K562 (cell line): ENCODE measurements at regions not wholly inside any gene's neighbourhood (a gene's known extent, or its start where the extent isn't known, plus 50 kb on each side); places are given as distances from the start of the nearest gene placed in this dataset.

ENCODE experiments used
- ATAC-seq: fragments of 200-7000 bp; cut with Tn5 transposase; 3 replicates; pipeline ENCODE4 v1.9.1; 2020; ENCODE audit warnings: moderate library complexity
- BruUV-seq: library from RNA; stranded (reverse); fragments of 400-500 nt; replicated peaks from 2 replicates; lab custom pipeline; 2021; lab: Mats Ljungman, UMichigan
- CTCF ChIA-PET: fragments of 300-600 bp; formaldehyde crosslinking; extraction: SDS; loops from one replicate; lab custom pipeline; 2021; ENCODE audit warnings: low intra/inter-chr PET ratio; lab: Yijun Ruan, JAX
- POLR2A ChIA-PET: fragments of 300-600, 350-650 bp; sonication (Branson Sonifier 250); formaldehyde crosslinking; extraction: SDS; loops from one replicate; lab custom pipeline; 2021; ENCODE audit warnings: antibody characterized with exemption, inconsistent platforms; lab: Yijun Ruan, JAX
- DNase-seq, 4 experiments: peaks; one replicate each; pipeline versions ENCODE4 v3.0.0 to v3.0.0-alpha.2; 2011 to 2018; ENCODE audit warnings: low spot score in 3 of 4, mixed read lengths in 3 of 4; ENCODE audit errors: extremely low read depth in 1 of 4
- FAIRE-seq: peaks from 2 replicates; lab custom pipeline; 2011; peaks lifted over from hg19 to GRCh38; lab: Jason Lieb, UNC
- H2AFZ ChIP-seq: 2 replicates; pipeline ENCODE4 v1.6.0; 2011; ENCODE audit warnings: low read depth, low read length, control low read depth, inconsistent platforms
- H3K27ac ChIP-seq: fragments of 200-600 bp; 3 replicates; pipeline ENCODE4 v1.8.0; 2011; ENCODE audit warnings: low read depth, mild to moderate bottlenecking, control low read depth, inconsistent platforms, low read length, moderate library complexity, mixed read lengths; ENCODE audit errors: extremely low read depth
- H3K27me3 ChIP-seq, 2 experiments: fragments of 300-600 bp in 1 of 2; 2 replicates in 1 of 2; 3 replicates in 1 of 2; pipeline versions ENCODE4 v1.6.0 to v1.8.0; 2011; ENCODE audit warnings: inconsistent platforms in 2 of 2, low read length in 2 of 2, mild to moderate bottlenecking in 1 of 2, mixed read lengths in 1 of 2, moderate library complexity in 1 of 2; ENCODE audit not compliant: control insufficient read depth in 2 of 2, insufficient read depth in 2 of 2
- H3K36me3 ChIP-seq: fragments of 300-600 bp; 3 replicates; pipeline ENCODE4 v1.8.0; 2011; ENCODE audit warnings: mild to moderate bottlenecking, low read length, inconsistent platforms; ENCODE audit not compliant: control insufficient read depth, insufficient read depth
- H3K4me1 ChIP-seq, 2 experiments: fragments of 200-600 bp in 1 of 2; replicated peaks in 1 of 2; 2 replicates in 1 of 2; 3 replicates in 1 of 2; pipeline versions ENCODE4 v1.5.1 to v1.8.0; 2011; ENCODE audit warnings: inconsistent platforms in 2 of 2, low read length in 2 of 2, mild to moderate bottlenecking in 1 of 2, mixed read lengths in 1 of 2, moderate library complexity in 1 of 2; ENCODE audit not compliant: control insufficient read depth in 2 of 2, insufficient read depth in 2 of 2
- H3K4me2 ChIP-seq: 2 replicates; pipeline ENCODE4 v1.6.1; 2011; ENCODE audit warnings: low read length, control low read depth, inconsistent platforms, mixed read lengths; ENCODE audit not compliant: insufficient read depth
- H3K4me3 ChIP-seq: fragments of 200-600 bp; sonication (generic), shearing (Covaris generic); 2 replicates; pipeline ENCODE4 v1.5.1; 2016; ENCODE audit warnings: control low read depth, inconsistent platforms
- H3K79me2 ChIP-seq: fragments of 200-600 bp; 3 replicates; pipeline ENCODE4 v1.8.0; 2011; ENCODE audit warnings: low read length, inconsistent platforms; ENCODE audit not compliant: control insufficient read depth, insufficient read depth
- H3K9ac ChIP-seq, 2 experiments: 2 replicates each; pipeline versions ENCODE4 v1.6.0 to v1.6.1; 2011; ENCODE audit warnings: low read depth in 2 of 2, low read length in 2 of 2, control low read depth in 1 of 2, inconsistent platforms in 1 of 2, mild to moderate bottlenecking in 1 of 2, mixed read lengths in 1 of 2; ENCODE audit not compliant: insufficient read depth in 1 of 2
- H3K9me1 ChIP-seq: one replicate; pipeline ENCODE4 v1.6.0; 2011; ENCODE audit warnings: inconsistent platforms, mild to moderate bottlenecking, low read length, moderate library complexity; ENCODE audit not compliant: control insufficient read depth, insufficient read depth
- H3K9me3 ChIP-seq: replicated peaks from 2 replicates; pipeline ENCODE4 v1.5.1; 2011; ENCODE audit warnings: low read depth, low read length, inconsistent platforms; ENCODE audit not compliant: control insufficient read depth, insufficient read depth
- H4K20me1 ChIP-seq: replicated peaks from 2 replicates; pipeline ENCODE4 v1.6.1; 2011; ENCODE audit warnings: low read length, inconsistent platforms, mixed read lengths; ENCODE audit not compliant: control insufficient read depth, insufficient read depth
- ATF7 ChIP-seq: fragments of 450-650 bp; IDR thresholded peaks from 2 replicates; pipeline ENCODE4 v1.7.1; 2014; ENCODE audit warnings: mild to moderate bottlenecking, moderate library complexity
- HMG20A ChIP-seq: fragments of 450-650 bp; formaldehyde crosslinking; conservative IDR thresholded peaks from 2 replicates; pipeline ENCODE4 v1.4.0; 2020; ENCODE audit warnings: mild to moderate bottlenecking, mixed read lengths
- KDM4B ChIP-seq, 2 experiments: fragments of 450-650 bp in 1 of 2; sonication (generic) in 1 of 2; IDR thresholded peaks; 2 replicates each; pipeline ENCODE4 v1.6.1; 2016 to 2017; ENCODE audit warnings: borderline replicate concordance in 2 of 2, antibody characterized with exemption in 1 of 2, low read depth in 1 of 2, mild to moderate bottlenecking in 1 of 2
- NCOA2 ChIP-seq, 2 experiments: fragments of 450-650 bp; IDR thresholded peaks; 2 replicates each; pipeline ENCODE4 v1.6.1; 2018; ENCODE audit warnings: mild to moderate bottlenecking in 2 of 2, moderate library complexity in 1 of 2; ENCODE audit not compliant: partially characterized antibody in 2 of 2
- PCBP2 ChIP-seq: fragments of 200-400 bp; formaldehyde crosslinking; IDR thresholded peaks from 2 replicates; pipeline ENCODE4 v1.6.1; 2018; ENCODE audit warnings: low read length, low read depth, mild to moderate bottlenecking, moderate library complexity; ENCODE audit not compliant: poor library complexity, severe bottlenecking
- WGBS: fragments of 100-300 bp; shearing (Covaris generic); methylation state at CpG from one replicate; pipeline ENCODE4 v1.1.6; 2016; ENCODE audit warnings: low coverage, mixed read lengths; ENCODE audit not compliant: insufficient coverage; ENCODE audit errors: missing lambda C conversion rate; 5-methylcytosine and 5-hydroxymethylcytosine counted together
- in situ Hi-C: fragments of 300-500 bp; cut with MboI; formaldehyde crosslinking; loops from 4 replicates; pipeline ENCODE4 v1.15.0; 2018; ENCODE audit warnings: inconsistent platforms, mixed read lengths
- intact Hi-C: fragments of 100-400 bp; cut with micrococcal nuclease; formaldehyde crosslinking; loops from 2 replicates; pipeline ENCODE4 v1.14.2; 2022
- TF ChIP-seq, protein P1 (sequence below): fragments of 450-650 bp; IDR thresholded peaks from 2 replicates; pipeline ENCODE4 v1.6.1; 2018; ENCODE audit not compliant: partially characterized antibody
- TF ChIP-seq, protein P2 (sequence below): sonication (generic); formaldehyde crosslinking; IDR thresholded peaks from 2 replicates; pipeline ENCODE4 v1.8.0; 2022; ENCODE audit warnings: mild to moderate bottlenecking, missing genetic modification reagents, borderline replicate concordance
- TF ChIP-seq, protein P3 (sequence below): IDR thresholded peaks from 2 replicates; pipeline ENCODE4 v1.6.1; 2011; ENCODE audit not compliant: insufficient read length; ENCODE audit errors: extremely low read depth
- TF ChIP-seq, protein P4 (sequence below): fragments of 450-650 bp; formaldehyde crosslinking; IDR thresholded peaks from 2 replicates; pipeline ENCODE4 v1.4.0; 2020; ENCODE audit warnings: mild to moderate bottlenecking, moderate library complexity
- TF ChIP-seq, protein P5 (sequence below): fragments of 450-650 bp; IDR thresholded peaks from 2 replicates; pipeline ENCODE4 v1.7.0; 2016; ENCODE audit warnings: borderline replicate concordance

DNA sequence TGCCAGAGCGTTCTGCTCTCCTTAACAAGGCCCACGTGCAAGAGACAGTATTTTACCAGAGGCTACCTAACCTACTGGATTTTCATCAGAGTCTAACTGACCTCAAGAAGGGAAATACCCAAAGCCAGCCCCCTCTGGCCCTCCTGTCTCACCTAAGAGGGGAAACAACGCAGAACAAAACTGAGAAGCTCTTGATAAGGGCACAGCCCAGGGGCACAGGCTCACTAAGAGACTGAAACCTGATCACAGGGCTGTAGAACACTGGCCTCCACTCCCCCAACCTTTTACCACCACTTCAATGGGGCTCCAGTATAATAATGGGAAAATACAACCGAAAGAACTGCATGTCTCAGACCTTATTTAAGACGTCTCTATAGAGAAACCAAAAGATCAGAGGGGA is 449.5 kb upstream of the CAMK1G start (continued):
- TF ChIP-seq, protein P1, sequence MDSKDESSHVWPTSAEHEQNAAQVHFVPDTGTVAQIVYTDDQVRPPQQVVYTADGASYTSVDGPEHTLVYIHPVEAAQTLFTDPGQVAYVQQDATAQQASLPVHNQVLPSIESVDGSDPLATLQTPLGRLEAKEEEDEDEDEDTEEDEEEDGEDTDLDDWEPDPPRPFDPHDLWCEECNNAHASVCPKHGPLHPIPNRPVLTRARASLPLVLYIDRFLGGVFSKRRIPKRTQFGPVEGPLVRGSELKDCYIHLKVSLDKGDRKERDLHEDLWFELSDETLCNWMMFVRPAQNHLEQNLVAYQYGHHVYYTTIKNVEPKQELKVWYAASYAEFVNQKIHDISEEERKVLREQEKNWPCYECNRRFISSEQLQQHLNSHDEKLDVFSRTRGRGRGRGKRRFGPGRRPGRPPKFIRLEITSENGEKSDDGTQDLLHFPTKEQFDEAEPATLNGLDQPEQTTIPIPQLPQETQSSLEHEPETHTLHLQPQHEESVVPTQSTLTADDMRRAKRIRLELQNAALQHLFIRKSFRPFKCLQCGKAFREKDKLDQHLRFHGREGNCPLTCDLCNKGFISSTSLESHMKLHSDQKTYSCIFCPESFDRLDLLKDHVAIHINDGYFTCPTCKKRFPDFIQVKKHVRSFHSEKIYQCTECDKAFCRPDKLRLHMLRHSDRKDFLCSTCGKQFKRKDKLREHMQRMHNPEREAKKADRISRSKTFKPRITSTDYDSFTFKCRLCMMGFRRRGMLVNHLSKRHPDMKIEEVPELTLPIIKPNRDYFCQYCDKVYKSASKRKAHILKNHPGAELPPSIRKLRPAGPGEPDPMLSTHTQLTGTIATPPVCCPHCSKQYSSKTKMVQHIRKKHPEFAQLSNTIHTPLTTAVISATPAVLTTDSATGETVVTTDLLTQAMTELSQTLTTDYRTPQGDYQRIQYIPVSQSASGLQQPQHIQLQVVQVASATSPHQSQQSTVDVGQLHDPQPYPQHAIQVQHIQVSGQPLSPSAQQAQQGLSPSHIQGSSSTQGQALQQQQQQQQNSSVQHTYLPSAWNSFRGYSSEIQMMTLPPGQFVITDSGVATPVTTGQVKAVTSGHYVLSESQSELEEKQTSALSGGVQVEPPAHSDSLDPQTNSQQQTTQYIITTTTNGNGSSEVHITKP, result no peak

DNA sequence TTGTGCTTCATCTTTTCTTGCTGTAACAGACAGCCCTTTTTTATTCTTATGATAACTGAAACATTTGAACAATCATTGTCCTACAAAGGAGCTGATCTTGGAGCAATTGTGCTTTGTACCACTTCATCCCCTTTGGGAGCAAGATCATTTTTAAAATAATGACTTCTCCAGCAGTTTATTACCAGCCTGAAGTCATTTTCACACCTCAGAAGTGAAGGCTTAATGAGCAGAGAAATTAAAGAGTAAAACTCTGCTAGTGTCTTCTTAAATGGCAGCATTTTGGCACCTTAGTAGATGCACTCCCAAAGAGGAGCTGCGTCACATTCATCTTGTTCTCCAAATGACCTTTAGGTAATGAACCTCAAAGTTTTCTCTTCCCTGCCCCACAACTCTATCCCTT is 439.6 kb upstream of the CAMK1G start:
- FAIRE-seq, result no peak
- TF ChIP-seq, protein P2, sequence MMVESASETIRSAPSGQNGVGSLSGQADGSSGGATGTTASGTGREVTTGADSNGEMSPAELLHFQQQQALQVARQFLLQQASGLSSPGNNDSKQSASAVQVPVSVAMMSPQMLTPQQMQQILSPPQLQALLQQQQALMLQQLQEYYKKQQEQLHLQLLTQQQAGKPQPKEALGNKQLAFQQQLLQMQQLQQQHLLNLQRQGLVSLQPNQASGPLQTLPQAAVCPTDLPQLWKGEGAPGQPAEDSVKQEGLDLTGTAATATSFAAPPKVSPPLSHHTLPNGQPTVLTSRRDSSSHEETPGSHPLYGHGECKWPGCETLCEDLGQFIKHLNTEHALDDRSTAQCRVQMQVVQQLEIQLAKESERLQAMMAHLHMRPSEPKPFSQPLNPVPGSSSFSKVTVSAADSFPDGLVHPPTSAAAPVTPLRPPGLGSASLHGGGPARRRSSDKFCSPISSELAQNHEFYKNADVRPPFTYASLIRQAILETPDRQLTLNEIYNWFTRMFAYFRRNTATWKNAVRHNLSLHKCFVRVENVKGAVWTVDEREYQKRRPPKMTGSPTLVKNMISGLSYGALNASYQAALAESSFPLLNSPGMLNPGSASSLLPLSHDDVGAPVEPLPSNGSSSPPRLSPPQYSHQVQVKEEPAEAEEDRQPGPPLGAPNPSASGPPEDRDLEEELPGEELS (CRISPR knock-in tag), result no peak
- TF ChIP-seq, protein P3, sequence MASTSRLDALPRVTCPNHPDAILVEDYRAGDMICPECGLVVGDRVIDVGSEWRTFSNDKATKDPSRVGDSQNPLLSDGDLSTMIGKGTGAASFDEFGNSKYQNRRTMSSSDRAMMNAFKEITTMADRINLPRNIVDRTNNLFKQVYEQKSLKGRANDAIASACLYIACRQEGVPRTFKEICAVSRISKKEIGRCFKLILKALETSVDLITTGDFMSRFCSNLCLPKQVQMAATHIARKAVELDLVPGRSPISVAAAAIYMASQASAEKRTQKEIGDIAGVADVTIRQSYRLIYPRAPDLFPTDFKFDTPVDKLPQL, result no peak
- TF ChIP-seq HMG20A (CRISPR knock-in tag) (no peak), PCBP2 (no peak), KDM4B (IDR thresholded peaks at IDR 0.05; ENCODE audit: borderline replicate concordance in 2 of 2, low read depth in 1 of 2) (no peak), NCOA2 (IDR thresholded peaks at IDR 0.05; ENCODE audit: partially characterized antibody in 2 of 2) (no peak), ATF7 (no peak)
- TF ChIP-seq, protein P4, sequence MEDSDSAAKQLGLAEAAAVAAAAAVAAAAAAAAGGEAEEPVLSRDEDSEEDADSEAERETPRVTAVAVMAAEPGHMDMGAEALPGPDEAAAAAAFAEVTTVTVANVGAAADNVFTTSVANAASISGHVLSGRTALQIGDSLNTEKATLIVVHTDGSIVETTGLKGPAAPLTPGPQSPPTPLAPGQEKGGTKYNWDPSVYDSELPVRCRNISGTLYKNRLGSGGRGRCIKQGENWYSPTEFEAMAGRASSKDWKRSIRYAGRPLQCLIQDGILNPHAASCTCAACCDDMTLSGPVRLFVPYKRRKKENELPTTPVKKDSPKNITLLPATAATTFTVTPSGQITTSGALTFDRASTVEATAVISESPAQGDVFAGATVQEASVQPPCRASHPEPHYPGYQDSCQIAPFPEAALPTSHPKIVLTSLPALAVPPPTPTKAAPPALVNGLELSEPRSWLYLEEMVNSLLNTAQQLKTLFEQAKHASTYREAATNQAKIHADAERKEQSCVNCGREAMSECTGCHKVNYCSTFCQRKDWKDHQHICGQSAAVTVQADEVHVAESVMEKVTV (CRISPR knock-in tag), result no peak
- TF ChIP-seq, protein P5, sequence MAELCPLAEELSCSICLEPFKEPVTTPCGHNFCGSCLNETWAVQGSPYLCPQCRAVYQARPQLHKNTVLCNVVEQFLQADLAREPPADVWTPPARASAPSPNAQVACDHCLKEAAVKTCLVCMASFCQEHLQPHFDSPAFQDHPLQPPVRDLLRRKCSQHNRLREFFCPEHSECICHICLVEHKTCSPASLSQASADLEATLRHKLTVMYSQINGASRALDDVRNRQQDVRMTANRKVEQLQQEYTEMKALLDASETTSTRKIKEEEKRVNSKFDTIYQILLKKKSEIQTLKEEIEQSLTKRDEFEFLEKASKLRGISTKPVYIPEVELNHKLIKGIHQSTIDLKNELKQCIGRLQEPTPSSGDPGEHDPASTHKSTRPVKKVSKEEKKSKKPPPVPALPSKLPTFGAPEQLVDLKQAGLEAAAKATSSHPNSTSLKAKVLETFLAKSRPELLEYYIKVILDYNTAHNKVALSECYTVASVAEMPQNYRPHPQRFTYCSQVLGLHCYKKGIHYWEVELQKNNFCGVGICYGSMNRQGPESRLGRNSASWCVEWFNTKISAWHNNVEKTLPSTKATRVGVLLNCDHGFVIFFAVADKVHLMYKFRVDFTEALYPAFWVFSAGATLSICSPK, result no peak

More for the DNA sequence above, 439.6 kb upstream of the CAMK1G start:
- 0% methylated on average over 1 of the region's 1 CpG for WGBS
- POLR2A ChIA-PET, result no interaction called here
- Histone ChIP-seq H3K27ac (no peak overlapping the region), H3K9ac (no peak overlapping the region), H3K36me3 (no peaks in the 10 kb centered on the region), H4K20me1 (no peaks in the 10 kb centered on the region), H3K9me3 (no peaks in the 10 kb centered on the region), H3K9me1 (no peaks in the 10 kb centered on the region), H3K4me1 (no peaks in the 10 kb centered on the region), H3K79me2 (no peaks in the 10 kb centered on the region), H3K4me3 (no peak overlapping the region), H3K27me3 (no peaks in the 10 kb centered on the region), H3K4me2 (no peak overlapping the region), H2AFZ (no peak overlapping the region)
- BruUV-seq, result no TSS peak
- in situ Hi-C loops (no loop called here), intact Hi-C loops (no loop called here)
- CTCF ChIA-PET, result no interaction called here
- ATAC-seq, result no peak
- DNase-seq, result no peak
